Ovary (tissue), 3 donors: ENCODE measurements at regions not wholly inside any gene's neighbourhood (a gene's known extent, or its start where the extent isn't known, plus 50 kb on each side); places are given as distances from the start of the nearest gene placed in this dataset.

Experiments used
- POLR2A ChIP-seq: fragments of 450-650 bp; IDR thresholded peaks from one replicate; pipeline ENCODE4 v1.6.1; 2017; ENCODE audit warnings: antibody characterized with exemption, mild to moderate bottlenecking, moderate library complexity
- TF ChIP-seq, protein P1 (sequence below), 3 donors: fragments of 450-650 bp in 2 of 3; fragments of 200-600 bp in 1 of 3; IDR thresholded peaks; one replicate each; pipeline versions ENCODE4 v1.5.1 to v1.8.0; 2016 to 2022; ENCODE audit warnings: antibody characterized with exemption in 3 of 3, mild to moderate bottlenecking in 1 of 3
- donor health status: DM: no; HTN: no; CAD: no.

DNA sequence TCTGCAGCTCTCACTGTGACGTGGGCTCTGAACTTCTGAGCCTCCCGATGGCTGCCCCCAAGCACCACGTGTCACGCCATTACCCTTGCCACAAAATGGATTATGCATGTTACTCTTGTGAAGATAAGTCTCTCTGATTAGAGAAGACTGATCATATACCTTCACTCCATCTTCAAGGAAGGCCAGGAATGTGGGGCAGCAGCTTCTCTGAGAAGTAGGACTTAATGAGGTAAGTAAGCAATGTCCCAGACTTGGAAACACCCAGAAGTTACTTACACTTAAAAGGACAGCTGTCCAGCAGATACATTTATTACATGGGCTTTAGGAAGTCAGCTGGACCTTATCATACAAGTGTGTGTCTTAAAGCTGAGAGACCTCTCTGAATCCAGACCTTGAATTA lies 155.0 kb downstream of the FGF1 start:
- TF ChIP-seq, protein P1, sequence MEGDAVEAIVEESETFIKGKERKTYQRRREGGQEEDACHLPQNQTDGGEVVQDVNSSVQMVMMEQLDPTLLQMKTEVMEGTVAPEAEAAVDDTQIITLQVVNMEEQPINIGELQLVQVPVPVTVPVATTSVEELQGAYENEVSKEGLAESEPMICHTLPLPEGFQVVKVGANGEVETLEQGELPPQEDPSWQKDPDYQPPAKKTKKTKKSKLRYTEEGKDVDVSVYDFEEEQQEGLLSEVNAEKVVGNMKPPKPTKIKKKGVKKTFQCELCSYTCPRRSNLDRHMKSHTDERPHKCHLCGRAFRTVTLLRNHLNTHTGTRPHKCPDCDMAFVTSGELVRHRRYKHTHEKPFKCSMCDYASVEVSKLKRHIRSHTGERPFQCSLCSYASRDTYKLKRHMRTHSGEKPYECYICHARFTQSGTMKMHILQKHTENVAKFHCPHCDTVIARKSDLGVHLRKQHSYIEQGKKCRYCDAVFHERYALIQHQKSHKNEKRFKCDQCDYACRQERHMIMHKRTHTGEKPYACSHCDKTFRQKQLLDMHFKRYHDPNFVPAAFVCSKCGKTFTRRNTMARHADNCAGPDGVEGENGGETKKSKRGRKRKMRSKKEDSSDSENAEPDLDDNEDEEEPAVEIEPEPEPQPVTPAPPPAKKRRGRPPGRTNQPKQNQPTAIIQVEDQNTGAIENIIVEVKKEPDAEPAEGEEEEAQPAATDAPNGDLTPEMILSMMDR (IDR thresholded peaks at IDR 0.05), result no peak
- no peak for TF ChIP-seq POLR2A
